T-helper 2 cell (primary cell): ENCODE measurements at regions not wholly inside any gene's neighbourhood (a gene's known extent, or its start where the extent isn't known, plus 50 kb on each side); places are given as distances from the start of the nearest gene placed in this dataset.
"Not testable (repeated sequence)": the region's sequence is repeated elsewhere in the genome, so short reads cannot be mapped to it uniquely, and the experiment has no call there.

Source experiments
- DNase-seq, 5 experiments: peaks; one replicate each; pipeline versions ENCODE4 v3.0.0 to v3.0.0-alpha.2; 2012 to 2022

DNA sequence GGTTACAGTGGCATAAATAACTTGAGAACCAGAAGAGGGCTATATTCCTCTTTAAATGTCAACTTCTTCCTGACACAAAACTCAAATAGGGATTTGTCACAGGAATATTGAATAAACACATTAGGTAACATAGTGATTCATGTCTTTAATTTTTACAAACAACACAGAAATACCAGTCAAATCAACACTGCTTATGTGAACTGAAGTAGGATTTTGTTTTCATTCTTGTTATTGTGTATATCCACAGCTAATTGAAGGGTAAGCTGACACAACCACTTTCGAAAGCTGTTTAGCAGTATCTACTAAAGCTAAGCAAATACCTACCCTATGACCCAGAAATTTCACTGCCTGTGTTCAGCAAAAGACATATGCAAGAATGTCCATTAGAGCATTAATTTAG, 120.4 kb upstream of the EOLA2 start:
- DNase-seq: no peak

DNA sequence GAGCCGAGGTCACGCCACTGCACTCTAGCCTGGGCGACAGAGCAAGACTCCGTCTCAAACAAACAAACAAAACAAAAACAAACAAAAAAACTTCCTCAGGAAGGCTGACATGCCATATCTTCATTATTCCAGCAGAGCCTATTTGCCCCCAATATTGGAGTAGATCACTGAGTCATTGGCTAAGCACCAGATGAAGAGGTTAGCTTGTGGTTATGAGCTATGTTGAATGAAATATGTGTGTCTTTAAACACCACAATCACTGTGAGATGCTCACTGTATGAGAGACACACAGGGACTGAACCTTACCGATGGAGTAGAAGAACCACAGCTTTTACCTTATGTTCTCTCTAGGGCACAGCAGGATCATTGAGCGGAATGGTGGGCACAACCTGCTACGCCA, 122.1 kb upstream of the EOLA2 start:
- no peak for DNase-seq

DNA sequence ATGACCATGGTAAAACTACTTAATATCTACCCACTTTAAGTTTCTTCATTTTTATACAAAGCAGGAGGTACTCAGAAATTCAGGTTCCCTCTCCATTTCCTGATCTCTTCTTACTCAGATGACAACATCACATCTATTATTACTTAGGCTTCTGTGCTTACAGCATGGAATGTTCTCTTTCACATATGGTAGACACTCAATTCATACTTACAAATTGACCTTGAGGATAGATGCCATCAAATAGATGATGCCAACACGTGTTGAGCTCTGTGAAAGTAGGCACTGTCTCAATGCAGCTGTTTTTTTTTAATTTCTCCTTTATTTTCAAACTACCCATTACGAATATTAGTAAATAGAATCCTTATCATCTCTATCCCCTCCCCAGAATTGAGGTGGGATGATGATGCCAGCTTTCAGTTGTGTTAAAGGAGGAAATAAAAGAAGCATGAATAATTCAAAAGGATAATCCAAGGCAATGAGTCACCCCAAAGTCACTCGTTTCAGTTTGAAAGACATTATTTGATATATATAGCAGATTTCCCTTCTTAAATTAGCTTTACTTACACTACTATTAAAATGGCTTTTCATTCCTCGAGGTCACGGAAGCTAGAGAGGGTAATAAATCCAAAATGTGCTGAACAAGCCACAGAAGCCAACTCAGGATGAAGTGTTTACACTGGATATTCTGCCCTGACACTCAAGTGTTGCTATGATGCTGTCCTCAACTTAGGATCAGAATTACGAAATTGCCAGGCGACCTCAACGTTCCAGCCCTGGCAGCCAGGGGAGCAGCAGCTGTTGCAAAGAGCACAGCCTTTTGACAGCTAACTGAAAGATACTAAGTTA, 124.2 kb upstream of the EOLA2 start:
- no peak for DNase-seq

DNA sequence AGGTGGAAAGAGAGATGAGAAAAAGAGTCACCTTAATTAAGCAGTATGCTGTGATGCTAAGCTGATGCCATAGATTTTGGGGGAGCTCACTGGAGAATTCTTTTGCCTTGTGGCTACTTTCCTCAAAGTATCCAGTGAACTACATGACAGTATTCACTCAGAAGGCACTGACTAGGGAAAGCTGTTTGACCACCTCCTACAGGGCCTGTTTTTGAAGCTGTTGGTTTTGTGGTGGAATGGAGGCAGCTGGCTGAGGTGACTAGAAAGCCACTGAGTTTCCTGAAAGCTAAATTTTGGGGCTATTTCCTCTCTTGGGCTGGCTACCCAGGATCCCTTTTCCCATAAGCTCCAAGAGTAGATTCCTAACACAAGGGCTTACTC, 124.8 kb upstream of the EOLA2 start:
- no peak for DNase-seq

DNA sequence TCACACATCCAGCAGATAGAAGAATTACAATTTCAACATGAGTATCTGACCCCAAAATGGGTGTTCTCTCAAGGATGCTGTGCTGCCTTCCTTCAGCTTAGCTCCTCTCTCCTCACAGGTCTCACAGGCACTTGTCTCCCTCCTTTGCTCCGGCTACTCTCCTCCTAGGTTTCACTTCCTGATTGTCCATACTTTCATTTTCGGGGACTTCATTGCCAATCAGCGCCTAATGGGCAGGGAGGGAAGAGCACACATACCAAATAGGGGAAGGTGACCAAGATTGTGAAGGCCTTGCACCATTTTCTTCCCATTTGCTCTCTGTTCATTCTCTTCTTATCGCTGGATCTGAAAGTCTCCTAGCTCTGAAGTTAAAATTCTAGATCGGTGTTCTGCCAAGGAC, 125.4 kb upstream of the EOLA2 start:
- no peak for DNase-seq

DNA sequence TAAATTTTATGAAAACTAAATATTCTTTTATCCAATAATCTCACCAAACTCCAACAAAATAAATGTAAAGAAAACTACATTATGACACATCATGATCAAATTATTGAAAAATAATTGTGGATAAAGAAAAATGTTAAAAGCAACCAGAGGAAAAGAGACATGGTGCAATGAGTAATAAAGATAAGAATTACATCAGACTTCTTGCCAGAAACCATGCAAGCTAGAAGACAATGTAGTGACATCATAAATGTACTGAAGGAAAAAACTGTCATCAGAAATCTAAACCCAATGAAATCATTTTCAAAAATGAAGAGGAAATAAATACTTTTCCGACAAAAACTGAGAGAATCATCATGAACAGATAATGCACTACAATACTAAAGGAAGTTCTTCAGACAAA, 135.9 kb upstream of the EOLA2 start:
- DNase-seq: no peak

DNA sequence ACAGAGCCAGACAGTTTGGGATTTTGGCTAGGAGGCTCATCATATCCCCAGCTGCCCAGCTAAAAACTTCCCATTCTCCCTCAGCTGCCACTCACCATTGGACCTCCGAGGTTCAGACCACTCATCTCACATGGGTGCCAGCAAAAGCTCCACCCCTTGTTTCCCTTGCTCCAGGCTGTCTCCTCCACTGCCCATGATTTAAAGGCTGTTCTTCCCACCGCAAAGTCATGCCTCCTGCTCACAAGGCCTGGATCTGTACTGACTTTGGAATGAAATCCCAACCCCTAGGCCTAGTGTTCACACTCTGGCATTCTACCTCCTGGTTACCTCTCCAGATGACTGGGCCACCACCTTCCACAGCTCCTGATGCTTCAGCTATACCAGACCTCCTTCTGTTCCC, 142.2 kb upstream of the EOLA2 start:
- DNase-seq: no peak

DNA sequence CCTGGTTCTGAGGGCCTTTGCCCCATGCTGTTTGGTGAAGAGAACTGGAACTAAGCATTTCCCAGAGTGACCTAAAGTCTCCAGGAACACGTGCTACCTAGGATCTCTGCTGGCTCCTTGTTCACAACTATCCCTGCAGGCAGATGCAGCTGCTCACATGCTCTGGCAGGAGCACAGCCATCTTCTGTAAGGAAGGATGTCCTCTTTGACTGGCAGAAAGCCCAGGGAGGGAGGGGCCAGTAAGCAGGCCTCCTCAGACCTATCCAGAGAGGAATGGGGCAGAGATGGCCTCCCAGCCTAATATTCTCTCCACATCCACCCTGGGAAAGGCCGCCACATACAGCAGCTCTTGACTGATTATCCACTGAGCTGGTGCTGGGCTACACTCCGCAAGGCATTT, 142.8 kb upstream of the EOLA2 start:
- DNase-seq: no peak

DNA sequence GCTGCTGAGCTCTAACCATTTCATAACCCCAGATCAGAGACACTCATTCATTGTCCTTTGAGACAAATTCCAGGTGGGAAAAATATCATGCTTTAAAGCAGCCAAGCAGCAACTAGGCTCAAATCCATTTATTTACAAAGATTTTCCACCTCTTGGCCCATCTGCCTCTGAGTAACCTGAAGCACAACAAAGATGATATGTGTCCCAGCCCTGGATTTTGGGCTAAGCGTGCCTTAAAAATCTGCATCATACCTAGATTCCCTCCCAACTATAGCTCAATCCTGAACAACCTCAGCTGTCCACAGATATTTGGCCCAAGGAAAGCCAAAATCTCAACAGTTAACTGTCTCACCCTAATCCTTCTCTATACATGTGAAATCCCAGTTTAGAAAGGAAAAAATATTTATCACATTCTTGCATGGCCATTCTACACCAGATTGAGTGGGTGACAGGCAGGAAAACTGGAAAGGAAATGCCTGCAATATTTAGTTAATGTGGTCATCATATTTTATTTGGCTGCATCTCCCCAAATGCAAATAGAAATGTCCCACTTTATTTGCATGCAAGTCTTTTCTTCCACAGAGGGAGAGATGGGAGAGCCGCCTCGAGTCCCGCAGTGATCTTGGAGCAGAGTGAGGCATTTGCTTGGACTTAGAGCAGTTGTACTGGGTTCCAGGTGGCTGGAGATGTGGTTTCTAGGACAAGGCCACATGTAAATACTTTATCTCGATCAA, 146.4 kb upstream of the EOLA2 start:
- no peak for DNase-seq

DNA sequence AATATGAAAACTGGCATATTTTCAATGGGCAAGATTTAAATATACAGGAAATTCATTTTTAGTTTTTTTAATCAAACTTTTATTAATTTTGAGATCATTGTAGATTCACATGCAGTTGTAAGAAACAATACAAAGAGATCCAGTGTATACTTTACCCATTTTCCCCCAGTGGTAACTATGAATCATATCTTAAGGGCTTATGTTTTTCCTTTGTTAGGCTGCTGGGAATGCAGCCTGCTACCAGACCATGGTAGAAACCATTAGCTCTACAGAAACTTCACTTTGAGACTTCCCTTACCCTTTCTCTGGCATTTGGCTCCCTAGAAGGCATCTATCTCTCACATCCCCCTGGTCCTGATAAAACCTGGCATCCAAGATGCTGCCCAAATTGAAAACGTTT, 147.6 kb upstream of the EOLA2 start:
- no peak for DNase-seq

DNA sequence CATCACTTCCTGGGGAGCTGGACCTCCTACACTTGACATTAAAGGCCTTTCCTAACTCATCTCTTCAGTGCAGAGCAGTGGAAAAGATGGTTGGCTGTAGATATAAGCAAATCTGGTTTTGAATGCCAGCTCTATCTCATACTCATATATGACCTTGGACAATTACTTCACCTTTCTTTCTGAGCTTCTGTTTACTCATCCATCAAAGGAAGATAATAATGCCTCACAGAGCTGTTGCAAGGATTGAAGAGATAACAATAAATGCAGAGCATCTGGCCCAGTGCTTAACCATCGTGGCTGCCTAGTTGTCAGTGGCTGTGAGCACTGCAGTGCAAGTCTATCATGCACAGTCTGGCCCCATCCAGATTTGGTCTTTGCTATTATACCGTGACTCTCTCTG, 148.1 kb upstream of the EOLA2 start:
- no peak for DNase-seq

DNA sequence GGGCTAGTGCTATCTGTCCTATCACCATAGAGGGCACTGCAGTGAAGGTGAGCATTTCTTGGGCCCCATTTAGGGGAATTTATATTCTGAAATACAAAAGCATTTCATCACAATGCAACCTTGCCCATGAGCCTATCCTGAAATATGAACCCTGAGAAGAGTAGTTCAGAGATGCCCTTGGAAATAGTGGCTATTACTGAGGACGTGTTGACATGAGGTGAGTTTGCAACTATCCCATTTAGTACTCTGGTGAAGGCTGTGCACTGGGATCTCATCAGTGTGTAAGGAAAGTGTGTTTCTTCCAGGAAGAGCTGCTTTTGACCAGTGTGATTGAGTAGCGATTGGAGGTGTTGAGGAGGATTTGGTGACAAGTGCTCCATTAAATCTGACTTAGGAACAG, 149.3 kb upstream of the EOLA2 start:
- DNase-seq: no peak

DNA sequence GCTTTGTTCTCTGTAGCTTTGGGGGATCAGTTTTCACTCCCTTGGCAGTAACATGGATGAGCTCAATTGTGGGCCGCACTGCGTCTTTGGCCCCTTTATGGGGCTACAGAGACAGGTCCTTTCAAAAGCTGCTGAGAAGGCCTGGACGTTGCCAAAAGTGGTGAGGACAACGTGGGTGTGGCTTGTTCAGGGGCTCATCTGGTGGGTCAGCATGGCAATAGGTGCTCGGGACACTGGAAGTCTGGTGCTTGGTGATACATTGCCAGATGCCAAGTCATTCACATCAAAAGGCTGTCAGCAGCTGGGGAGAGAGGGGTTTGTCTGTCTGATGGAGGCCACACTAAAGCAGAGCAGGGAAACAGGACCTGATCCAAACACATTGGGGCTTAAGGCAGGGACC, 149.8 kb upstream of the EOLA2 start:
- no peak for DNase-seq

DNA sequence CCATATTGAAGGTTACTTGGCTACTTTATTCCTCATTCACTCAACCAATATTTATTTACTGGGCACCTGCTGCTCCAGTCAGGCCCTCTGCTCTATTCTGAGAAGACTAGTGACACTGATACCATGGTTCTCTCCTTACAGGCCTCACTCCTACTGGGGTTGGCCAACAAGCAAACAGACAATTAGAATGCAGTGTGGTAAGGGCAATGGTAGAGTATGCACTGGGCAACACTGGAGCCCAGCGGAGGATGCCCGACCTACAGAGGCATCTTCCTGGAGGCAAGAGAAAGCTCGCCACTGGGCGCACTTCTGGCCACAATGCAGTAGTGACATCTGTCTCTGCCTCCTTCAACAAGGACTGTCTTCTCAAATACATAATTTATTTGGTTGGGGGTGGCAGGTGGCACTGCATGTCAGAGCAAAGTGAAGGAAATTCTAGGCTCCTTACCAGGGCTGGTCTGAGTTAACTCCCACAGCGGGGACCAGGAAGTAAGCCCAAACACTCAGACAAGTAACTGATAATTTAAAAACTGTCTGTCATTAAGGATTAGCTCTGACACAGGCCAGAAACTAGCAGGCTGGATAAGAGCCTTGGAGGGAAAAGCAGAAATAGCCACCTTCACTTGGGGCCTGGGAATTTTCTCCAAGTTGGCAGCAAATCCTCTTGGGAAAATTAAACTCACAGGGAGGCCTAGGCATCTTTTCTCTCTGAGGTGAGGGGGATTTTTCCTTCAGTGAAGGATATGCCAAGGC, 150.7 kb upstream of the EOLA2 start:
- DNase-seq: no peak

DNA sequence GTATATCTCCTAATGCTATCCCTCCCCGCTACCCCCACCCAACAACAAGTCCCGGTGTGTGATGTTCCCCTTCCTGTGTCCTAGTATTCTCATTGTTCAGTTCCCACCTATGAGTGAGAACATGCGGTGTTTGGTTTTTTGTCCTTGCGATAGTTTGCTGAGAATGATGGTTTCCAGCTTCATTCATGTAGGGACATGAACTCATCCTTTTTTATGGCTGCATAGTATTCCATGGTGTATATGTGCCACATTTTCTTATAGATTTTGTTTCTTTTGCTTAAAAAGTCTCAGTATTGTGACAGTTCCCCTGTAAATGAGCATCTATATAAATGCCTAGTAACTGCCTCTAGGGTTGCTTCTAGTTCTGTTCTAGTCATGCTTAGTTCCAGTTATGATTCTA, 153.0 kb upstream of the EOLA2 start:
- DNase-seq: not testable (repeated sequence)

DNA sequence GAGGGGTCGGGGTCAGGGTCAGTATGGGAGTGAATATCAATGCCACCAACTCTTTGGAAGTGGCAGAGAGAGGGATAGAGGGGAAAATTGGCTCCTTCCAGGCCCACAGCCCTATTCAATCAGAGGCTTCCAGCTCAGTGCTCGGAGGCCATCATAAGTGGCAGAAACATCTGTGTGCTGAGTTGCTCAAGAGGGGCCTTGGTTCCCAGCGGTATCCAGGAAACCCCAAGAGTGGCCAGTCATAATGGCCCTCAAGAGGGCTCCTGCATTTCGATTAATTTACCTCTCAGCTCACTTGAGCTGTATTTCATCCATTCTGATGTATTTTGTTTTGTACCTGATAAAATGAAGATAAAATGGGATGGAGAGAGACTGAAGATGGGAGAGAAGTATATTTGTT, 154.3 kb upstream of the EOLA2 start:
- DNase-seq: no peak

DNA sequence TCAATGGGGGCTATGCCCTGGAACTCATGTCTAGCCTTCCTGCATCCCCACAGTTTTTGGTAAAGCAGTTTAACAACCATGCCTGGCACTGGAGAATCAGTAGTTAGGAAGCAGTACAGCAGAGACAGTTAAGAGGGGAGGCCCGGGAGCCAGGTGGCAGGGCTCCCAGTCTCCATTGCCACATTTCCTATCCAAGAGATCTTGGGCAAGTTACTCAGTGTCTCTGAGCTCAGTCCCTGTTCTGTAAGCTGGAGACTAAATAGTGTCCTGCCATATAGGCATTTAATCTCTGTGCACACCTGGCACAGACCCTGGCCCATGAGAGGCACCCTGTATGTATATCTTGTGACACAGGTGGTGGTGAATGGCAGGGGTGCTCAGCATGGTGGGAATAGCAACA, 156.1 kb upstream of the EOLA2 start:
- DNase-seq: no peak

DNA sequence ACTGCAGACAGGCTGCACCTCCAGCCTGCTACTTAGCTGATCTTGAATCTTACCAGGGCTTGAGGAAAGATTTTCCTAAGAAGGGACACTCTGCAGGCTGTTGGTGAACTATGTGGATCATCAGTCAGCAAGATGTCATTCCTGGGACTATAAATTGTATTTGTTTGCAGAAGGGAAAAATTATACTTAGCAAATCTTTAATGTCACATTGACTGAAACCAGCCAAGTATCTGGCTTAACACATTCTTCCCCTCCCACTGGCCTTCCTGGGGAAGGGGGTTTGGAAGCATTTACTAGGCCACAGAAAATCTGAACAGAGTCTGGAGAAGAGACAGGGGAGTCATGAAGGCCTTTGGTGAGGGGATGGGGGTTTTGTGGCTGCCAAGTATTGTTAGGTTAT, 156.7 kb upstream of the EOLA2 start:
- no peak for DNase-seq

DNA sequence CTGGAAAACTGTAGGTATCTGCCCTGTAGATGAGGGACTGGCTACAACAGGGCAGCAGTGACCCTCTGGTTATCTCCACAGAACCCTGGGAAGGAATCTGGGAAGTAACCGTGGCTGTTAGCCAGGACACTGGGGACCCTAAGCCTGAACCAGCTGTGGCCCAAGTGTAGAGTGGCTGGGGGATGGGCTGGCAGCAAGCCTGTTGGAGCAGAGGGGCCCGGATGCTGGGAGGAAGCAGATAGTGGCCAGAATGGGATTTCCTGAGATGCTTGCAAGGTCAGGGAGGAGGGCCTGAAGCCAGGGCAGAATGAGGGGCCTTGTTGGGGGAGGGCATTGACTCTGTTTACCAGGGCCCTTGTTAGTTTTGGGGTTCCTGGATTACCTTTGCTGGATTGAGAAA, 161.0 kb upstream of the EOLA2 start:
- no peak for DNase-seq

DNA sequence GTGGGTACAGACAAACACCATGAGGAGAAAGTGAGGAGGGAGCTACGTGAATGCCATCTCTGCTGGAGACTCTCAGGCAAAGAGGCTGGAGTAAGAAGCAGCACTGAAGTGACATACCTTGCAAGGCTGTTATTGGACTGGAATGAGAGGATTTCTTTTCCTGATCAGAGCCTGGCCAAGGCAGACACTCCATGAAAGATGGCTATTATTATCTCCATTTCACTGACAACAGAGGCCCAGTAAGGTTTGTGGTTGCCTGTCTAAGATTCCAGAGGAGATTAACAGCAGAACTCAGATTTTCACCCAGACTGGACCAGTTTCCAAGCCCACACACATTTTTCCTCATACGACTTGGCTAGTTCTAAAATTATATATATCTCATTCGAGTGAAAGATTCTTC, 162.0 kb upstream of the EOLA2 start:
- DNase-seq: no peak

DNA sequence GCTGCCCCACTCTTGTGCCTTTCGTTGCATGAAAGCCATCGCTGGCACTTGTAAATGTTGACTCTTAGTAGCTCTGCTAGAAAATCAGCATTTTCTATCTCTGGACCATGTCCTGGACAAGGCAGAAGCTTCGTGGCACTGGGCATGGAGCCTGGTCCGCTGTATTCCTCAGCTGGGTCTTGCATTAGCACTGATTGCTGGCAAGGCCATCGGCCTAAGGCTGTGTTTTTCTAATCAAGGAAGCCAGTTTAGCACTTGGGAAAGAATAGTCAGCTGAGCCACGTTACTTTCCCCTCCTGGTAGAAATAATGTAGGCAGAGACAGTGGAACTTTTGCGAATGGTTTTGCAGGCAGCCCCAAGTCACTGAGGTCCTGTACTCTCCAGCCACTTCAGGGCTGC, 180.2 kb upstream of the EOLA2 start:
- no peak for DNase-seq

DNA sequence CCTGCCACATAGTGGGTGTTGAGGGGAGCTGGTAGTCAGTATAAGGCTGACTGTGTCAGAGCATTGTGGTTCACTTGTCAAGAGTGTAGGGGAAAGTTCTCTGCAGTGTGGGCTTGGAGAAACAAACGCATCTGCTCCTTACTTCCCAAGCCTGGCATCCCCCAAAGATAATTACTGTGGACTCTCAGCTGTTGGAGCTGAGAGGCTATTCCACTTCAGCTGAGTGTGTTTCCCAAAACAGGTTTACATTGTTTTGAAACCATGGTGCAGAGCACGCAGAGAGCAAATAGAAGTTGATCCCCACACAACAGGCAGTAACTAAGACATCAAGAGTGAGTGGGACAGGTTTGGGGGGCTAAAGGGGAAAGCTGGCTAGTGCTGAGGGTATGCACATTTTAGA, 181.0 kb upstream of the EOLA2 start:
- DNase-seq: no peak

DNA sequence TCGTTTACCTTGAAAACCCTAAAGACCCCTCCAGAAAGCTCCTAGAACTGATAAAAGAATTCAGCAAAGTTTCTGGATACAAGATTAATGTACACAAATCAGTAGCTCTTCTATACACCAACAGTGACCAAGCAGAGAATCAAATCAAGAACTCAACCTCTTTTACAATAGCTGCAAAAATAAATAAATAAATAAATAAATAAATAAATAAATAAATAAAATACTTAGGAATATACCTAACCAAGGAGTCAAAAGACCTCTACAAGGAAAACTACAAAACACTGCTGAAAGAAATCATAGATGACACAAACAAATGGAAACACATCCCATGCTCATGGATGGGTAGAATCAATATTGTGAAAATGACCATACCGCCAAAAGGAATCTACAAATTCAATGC, 186.8 kb upstream of the EOLA2 start:
- not testable (repeated sequence) for DNase-seq

DNA sequence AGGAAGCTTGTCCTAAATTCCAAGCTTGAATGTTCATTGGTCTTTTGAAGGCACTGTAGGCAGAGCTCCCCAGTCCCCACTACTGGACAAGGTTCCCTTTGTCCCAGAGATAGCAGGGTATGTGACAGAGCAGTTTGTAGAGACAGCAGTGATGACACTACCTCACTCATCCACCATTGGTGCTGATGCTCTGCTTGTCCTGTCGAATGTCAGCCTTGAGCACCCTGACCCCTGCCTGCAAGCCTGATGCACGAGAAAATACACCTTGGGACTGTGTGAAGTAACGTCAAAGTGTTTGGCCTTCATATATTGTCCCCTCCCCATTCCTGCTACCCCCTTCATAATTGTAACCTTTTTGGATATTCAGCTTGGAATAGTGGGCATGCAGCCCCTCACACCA, 188.9 kb upstream of the EOLA2 start:
- no peak for DNase-seq
